ENCODE measurements at regions not wholly inside any gene's neighbourhood (a gene's known extent, or its start where the extent isn't known, plus 50 kb on each side); places are given as distances from the start of the nearest gene placed in this dataset.

GRCh38 chr6:149223904-149224351, 93.6 kb upstream of the TAB2 start:
- TF ChIP-seq, protein P1, sequence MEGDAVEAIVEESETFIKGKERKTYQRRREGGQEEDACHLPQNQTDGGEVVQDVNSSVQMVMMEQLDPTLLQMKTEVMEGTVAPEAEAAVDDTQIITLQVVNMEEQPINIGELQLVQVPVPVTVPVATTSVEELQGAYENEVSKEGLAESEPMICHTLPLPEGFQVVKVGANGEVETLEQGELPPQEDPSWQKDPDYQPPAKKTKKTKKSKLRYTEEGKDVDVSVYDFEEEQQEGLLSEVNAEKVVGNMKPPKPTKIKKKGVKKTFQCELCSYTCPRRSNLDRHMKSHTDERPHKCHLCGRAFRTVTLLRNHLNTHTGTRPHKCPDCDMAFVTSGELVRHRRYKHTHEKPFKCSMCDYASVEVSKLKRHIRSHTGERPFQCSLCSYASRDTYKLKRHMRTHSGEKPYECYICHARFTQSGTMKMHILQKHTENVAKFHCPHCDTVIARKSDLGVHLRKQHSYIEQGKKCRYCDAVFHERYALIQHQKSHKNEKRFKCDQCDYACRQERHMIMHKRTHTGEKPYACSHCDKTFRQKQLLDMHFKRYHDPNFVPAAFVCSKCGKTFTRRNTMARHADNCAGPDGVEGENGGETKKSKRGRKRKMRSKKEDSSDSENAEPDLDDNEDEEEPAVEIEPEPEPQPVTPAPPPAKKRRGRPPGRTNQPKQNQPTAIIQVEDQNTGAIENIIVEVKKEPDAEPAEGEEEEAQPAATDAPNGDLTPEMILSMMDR (IDR thresholded peaks at IDR 0.05; ENCODE audit: low read length, missing control alignments) = no peak
- no peak overlapping the region for H3K4me3 ChIP-seq (replicated peaks; ENCODE audit: low read depth, low read length)
- DNase-seq (ENCODE audit: low read depth) = peak; percentile 17

DNA sequence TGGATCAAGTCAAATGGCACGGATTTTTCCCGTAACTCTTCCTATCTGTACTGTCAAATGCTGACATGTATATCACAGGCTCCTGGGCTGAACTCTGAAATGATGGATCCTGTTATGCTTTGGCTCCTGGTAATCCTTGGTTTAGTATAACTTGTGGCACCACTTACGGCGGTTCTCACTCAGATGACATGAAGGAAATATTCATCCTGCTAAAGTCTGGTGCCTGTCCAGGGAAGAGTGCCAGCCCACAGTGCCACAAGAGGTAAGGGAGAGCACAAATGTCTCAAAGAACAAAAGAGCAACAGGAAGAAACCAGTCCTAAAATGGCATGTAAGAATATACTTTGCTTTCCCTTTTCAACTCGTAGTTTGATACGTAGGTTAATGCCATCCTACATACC, 93.1 kb upstream of the TAB2 start:
- no peak overlapping the region for H3K4me3 ChIP-seq (replicated peaks; ENCODE audit: low read depth, low read length)
- DNase-seq (ENCODE audit: low read depth) = no peak
- TF ChIP-seq, protein P1 (IDR thresholded peaks at IDR 0.05; ENCODE audit: low read length, missing control alignments) = no peak

- TF ChIP-seq, protein P1 (IDR thresholded peaks at IDR 0.05; ENCODE audit: low read length, missing control alignments) = no peak
- DNase-seq (ENCODE audit: low read depth) = no peak
Observed at GRCh38 chr6:149225370-149225769, 92.1 kb upstream of the TAB2 start.

GRCh38 chr6:149225946-149226345, 91.6 kb upstream of the TAB2 start:
- H3K4me3 ChIP-seq (replicated peaks; ENCODE audit: low read depth, low read length) = no peak overlapping the region
- TF ChIP-seq, protein P1 (IDR thresholded peaks at IDR 0.05; ENCODE audit: low read length, missing control alignments) = no peak
- DNase-seq (ENCODE audit: low read depth) = no peak

More at GRCh38 chr6:149225370-149225769, 92.1 kb upstream of the TAB2 start:
- H3K4me3 ChIP-seq (replicated peaks; ENCODE audit: low read depth, low read length) = no peak overlapping the region

GRCh38 chr6:149227796-149228195, 89.7 kb upstream of the TAB2 start:
- no peak for DNase-seq (ENCODE audit: low read depth)
- TF ChIP-seq, protein P1 (IDR thresholded peaks at IDR 0.05; ENCODE audit: low read length, missing control alignments) = no peak
- H3K4me3 ChIP-seq (replicated peaks; ENCODE audit: low read depth, low read length) = no peak overlapping the region

DNA sequence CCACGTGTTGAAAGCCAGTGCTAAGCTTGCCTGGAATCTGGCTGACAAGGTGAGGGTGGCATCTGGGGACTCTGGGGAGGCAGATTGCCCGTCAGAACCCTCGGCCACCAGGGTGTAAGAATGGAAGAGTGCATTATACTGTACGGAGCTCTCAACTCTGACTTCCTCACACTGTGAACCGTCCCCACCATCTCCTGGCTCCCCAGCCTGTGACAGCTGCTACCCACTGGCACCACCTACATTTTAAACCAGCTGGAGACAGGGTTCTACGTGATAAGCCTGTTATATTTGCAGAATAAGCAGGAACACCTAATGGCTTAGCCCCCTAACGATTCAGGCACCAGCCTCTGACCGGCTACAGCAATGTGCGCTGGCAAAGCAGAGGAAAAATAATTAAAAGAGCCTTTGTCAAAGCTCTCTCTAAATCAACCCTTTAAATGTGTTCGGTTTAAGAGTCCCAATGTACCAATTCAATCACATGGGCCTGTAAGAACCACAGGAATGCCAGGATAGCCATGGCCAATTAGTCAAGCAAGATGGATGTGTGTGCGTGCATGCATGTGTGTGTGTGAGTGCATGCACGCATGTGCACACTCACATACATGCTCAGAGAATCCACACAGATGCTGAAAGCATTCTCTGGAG, 89.1 kb upstream of the TAB2 start:
- DNase-seq (ENCODE audit: low read depth) = no peak
- H3K4me3 ChIP-seq (replicated peaks; ENCODE audit: low read depth, low read length) = no peak overlapping the region
- TF ChIP-seq, protein P1 (IDR thresholded peaks at IDR 0.05; ENCODE audit: low read length, missing control alignments) = no peak

DNA sequence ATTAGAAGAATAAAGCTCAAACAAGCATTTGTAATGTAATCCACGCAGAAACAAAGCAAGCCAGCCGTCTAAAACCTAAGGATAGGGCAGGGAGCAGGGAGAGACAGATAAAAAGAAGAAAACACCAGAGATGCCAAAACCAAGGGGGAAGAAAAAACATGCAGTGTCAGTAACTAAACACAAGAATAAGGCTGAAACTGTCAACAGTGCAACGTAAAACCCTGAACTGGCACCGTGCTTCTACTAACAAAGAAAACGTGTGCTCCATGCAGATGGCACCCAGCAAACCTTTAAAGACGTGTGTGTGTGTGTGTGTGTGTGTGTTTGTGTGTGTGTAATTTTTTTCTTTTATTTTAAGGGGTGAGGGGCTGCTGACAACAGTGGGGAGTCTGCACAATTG, 88.4 kb upstream of the TAB2 start:
- H3K4me3 ChIP-seq (replicated peaks; ENCODE audit: low read depth, low read length) = no peak overlapping the region
- no peak for DNase-seq (ENCODE audit: low read depth)
- TF ChIP-seq, protein P1 (IDR thresholded peaks at IDR 0.05; ENCODE audit: low read length, missing control alignments) = no peak
